B cell (primary cell): ENCODE measurements at regions not wholly inside any gene's neighbourhood (a gene's known extent, or its start where the extent isn't known, plus 50 kb on each side); places are given as distances from the start of the nearest gene placed in this dataset.

Experiments used
- ATAC-seq: fragments of 200-7000 bp; cut with Tn5 transposase; one replicate; pipeline ENCODE4 v1.10.0; 2021; ENCODE audit warnings: low read depth, mild to moderate bottlenecking, moderate number of reproducible peaks, moderate library complexity
- CTCF ChIA-PET: fragments of 350-600 bp; sonication (Branson Sonifier 250); formaldehyde crosslinking; loops from one replicate; lab custom pipeline; 2021; ENCODE audit warnings: antibody characterized with exemption, inconsistent platforms; lab: Charles Lee
- POLR2A ChIA-PET: fragments of 350-600 bp; sonication (Branson Sonifier 250); formaldehyde crosslinking; loops from one replicate; lab custom pipeline; 2021; ENCODE audit warnings: antibody characterized with exemption; lab: Charles Lee
- DNase-seq: peaks from one replicate; pipeline ENCODE4 v3.0.0; 2013
- H2AFZ ChIP-seq: 2 replicates; pipeline ENCODE4 v1.6.1; 2012; ENCODE audit warnings: mild to moderate bottlenecking, low read depth, low read length; ENCODE audit not compliant: insufficient read depth, poor library complexity, severe bottlenecking
- H3K27ac ChIP-seq, 2 donors: 1 replicate in 1 of 2; 2 replicates in 1 of 2; pipeline ENCODE4 v1.5.1; 2012 to 2013; ENCODE audit warnings: low read length in 2 of 2, mild to moderate bottlenecking in 2 of 2, moderate library complexity in 1 of 2
- H3K27me3 ChIP-seq, 4 experiments: fragments of 200-600 bp in 1 of 4; sonication (generic) in 1 of 4; replicated peaks in 1 of 4; 1 replicate in 2 of 4; 2 replicates in 2 of 4; pipeline versions ENCODE4 v1.6.1 to v1.7.0; 2013 to 2016; ENCODE audit warnings: low read length in 3 of 4, mild to moderate bottlenecking in 2 of 4, mixed read lengths in 1 of 4, moderate library complexity in 1 of 4; ENCODE audit not compliant: insufficient read depth in 4 of 4, control insufficient read depth in 3 of 4; ENCODE audit errors: control extremely low read depth in 1 of 4
- H3K36me3 ChIP-seq, 2 experiments: replicated peaks in 1 of 2; 1 replicate in 1 of 2; 2 replicates in 1 of 2; pipeline versions ENCODE4 v1.6.1 to v1.7.1; 2013; ENCODE audit warnings: low read length in 1 of 2; ENCODE audit not compliant: insufficient read depth in 2 of 2, control insufficient read depth in 1 of 2; ENCODE audit errors: control extremely low read depth in 1 of 2, extremely low read depth in 1 of 2
- H3K4me1 ChIP-seq, 2 donors: fragments of 200-600 bp in 1 of 2; sonication (generic) in 1 of 2; 1 replicate in 1 of 2; 2 replicates in 1 of 2; pipeline versions ENCODE4 v1.5.1 to v1.6.1; 2013 to 2017; ENCODE audit warnings: low read length in 2 of 2; ENCODE audit not compliant: control insufficient read depth in 2 of 2, insufficient read depth in 2 of 2
- H3K4me2 ChIP-seq: replicated peaks from 2 replicates; pipeline ENCODE3; 2012; ENCODE audit warnings: mild to moderate bottlenecking, low read depth, low read length; ENCODE audit not compliant: poor library complexity, severe bottlenecking
- H3K4me3 ChIP-seq, 5 experiments: fragments of 200-600 bp in 1 of 5; sonication (generic) in 1 of 5; 1 replicate in 3 of 5; 2 replicates in 2 of 5; pipeline versions ENCODE4 v1.5.1 to v1.7.0; 2011 to 2016; ENCODE audit warnings: low read length in 4 of 5, mild to moderate bottlenecking in 4 of 5, low read depth in 2 of 5, control low read depth in 1 of 5, moderate library complexity in 1 of 5; ENCODE audit not compliant: insufficient read depth in 1 of 5; ENCODE audit errors: control extremely low read depth in 1 of 5, extremely low read depth in 1 of 5
- H3K79me2 ChIP-seq: fragments of 200-600 bp; sonication (generic); one replicate; pipeline ENCODE4 v1.6.0; 2016; ENCODE audit warnings: low read length; ENCODE audit not compliant: control insufficient read depth, insufficient read depth
- H3K9ac ChIP-seq: fragments of 200-600 bp; sonication (generic); 2 replicates; pipeline ENCODE4 v1.6.1; 2017; ENCODE audit warnings: mild to moderate bottlenecking, low read length, moderate library complexity
- H3K9me3 ChIP-seq, 3 donors: one replicate each; pipeline versions ENCODE4 v1.6.1 to v1.7.1; 2013; ENCODE audit warnings: low read length in 2 of 3; ENCODE audit not compliant: control insufficient read depth in 2 of 3, insufficient read depth in 1 of 3; ENCODE audit errors: control extremely low read depth in 1 of 3
- H4K20me1 ChIP-seq: 2 replicates; pipeline ENCODE4 v1.6.0; 2012; ENCODE audit warnings: mild to moderate bottlenecking, low read length; ENCODE audit not compliant: insufficient read depth, control insufficient read depth, poor library complexity, severe bottlenecking
- H3K27ac Mint-ChIP-seq: one replicate; pipeline ENCODE4 v1.8.0; 2021; ENCODE audit warnings: mixed read lengths
- H3K27me3 Mint-ChIP-seq: one replicate; pipeline ENCODE4 v1.8.0; 2021; ENCODE audit warnings: mixed read lengths
- H3K4me1 Mint-ChIP-seq: one replicate; pipeline ENCODE4 v1.8.0; 2021; ENCODE audit warnings: mixed read lengths
- H3K4me3 Mint-ChIP-seq: one replicate; pipeline ENCODE4 v1.8.0; 2021; ENCODE audit warnings: mixed read lengths
- H3K9me3 Mint-ChIP-seq: one replicate; pipeline ENCODE4 v1.8.0; 2022; ENCODE audit warnings: mixed read lengths; ENCODE audit not compliant: insufficient read depth
- CTCF ChIP-seq: fragments of 200-600 bp; IDR thresholded peaks from one replicate; pipeline ENCODE4 v1.8.0; 2022; ENCODE audit warnings: antibody characterized with exemption, mild to moderate bottlenecking
- EZH2 ChIP-seq: IDR thresholded peaks from 2 replicates; pipeline ENCODE4 v1.6.1; 2012; ENCODE audit warnings: borderline replicate concordance, low read depth, mild to moderate bottlenecking, moderate library complexity, low read length; ENCODE audit not compliant: insufficient read depth, poor library complexity, severe bottlenecking
- WGBS: methylation state at CpG from one replicate; pipeline ENCODE4 v1.1.5; 2013; ENCODE audit warnings: missing lambda C conversion rate; ENCODE audit not compliant: insufficient coverage; 5-methylcytosine and 5-hydroxymethylcytosine counted together
- intact Hi-C: fragments of 100-400 bp; cut with micrococcal nuclease; formaldehyde crosslinking; loops from one replicate; pipeline ENCODE4 v1.10.0; 2022

- Mint-ChIP-seq H3K27ac (no peak overlapping the region), H3K9me3 (no peaks in the 10 kb centered on the region), H3K4me3 (no peak overlapping the region), H3K27me3 (no peaks in the 10 kb centered on the region), H3K4me1 (peaks cover 1% of the 10 kb centered on the region)
- Histone ChIP-seq H3K9ac (no peak overlapping the region), H3K36me3 (no peaks in the 10 kb centered on the region), H3K4me2 (no peak overlapping the region), H3K4me1 (no peaks in the 10 kb centered on the region), H3K27ac (no peak overlapping the region), H4K20me1 (no peaks in the 10 kb centered on the region), H2AFZ (no peak overlapping the region), H3K4me3 (no peak overlapping the region), H3K79me2 (no peaks in the 10 kb centered on the region), H3K9me3 (peaks cover 0 to 1% (median 0%) of the 10 kb centered on the region in 3 donors), H3K27me3 (no peaks in the 10 kb centered on the region)
- ChIA-PET CTCF (no interaction called here), POLR2A (no interaction called here)
- no peak for TF ChIP-seq EZH2
- no peak for TF ChIP-seq CTCF
- WGBS, result no CpG with 5 or more reads among the region's 1 CpG
- DNase-seq (no peak), ATAC-seq (no peak)
- intact Hi-C loops, result no loop called here
These were observed 596.1 kb downstream of the TUSC7 start for GRCh38 chr3:117305681-117306080.

- ATAC-seq (no peak), DNase-seq (no peak)
- ChIA-PET POLR2A (no interaction called here), CTCF (no interaction called here)
- no CpG with 5 or more reads among the region's 1 CpG for WGBS
- no peaks in the 10 kb centered on the region for H3K27me3 ChIP-seq
- H3K4me1 ChIP-seq, result no peaks in the 10 kb centered on the region
- peaks cover 0 to 1% (median 0%) of the 10 kb centered on the region in 3 donors for H3K9me3 ChIP-seq
- Mint-ChIP-seq H3K9me3 (no peaks in the 10 kb centered on the region), H3K27me3 (no peaks in the 10 kb centered on the region), H3K4me3 (no peak overlapping the region), H3K4me1 (peaks cover 1% of the 10 kb centered on the region), H3K27ac (no peak overlapping the region)
- no peaks in the 10 kb centered on the region for H3K79me2 ChIP-seq
- H3K9ac ChIP-seq, result no peak overlapping the region
- intact Hi-C loops, result no loop called here
- no peak overlapping the region for H3K4me2 ChIP-seq
- TF ChIP-seq EZH2 (no peak), CTCF (no peak)
- H3K27ac ChIP-seq, result no peak overlapping the region
- H4K20me1 ChIP-seq, result no peaks in the 10 kb centered on the region
- H2AFZ ChIP-seq, result no peak overlapping the region
- no peaks in the 10 kb centered on the region for H3K36me3 ChIP-seq
- no peak overlapping the region for H3K4me3 ChIP-seq
These were observed 596.7 kb downstream of the TUSC7 start for GRCh38 chr3:117306299-117306698.
